A549 (cell line): ENCODE measurements at regions not wholly inside any gene's neighbourhood (a gene's known extent, or its start where the extent isn't known, plus 50 kb on each side); places are given as distances from the start of the nearest gene placed in this dataset.

Source experiments
- ATAC-seq, 2 experiments: fragments of 200-7000 bp in 1 of 2; fragments of >200 bp in 1 of 2; cut with Nextera tagmentation in 1 of 2; cut with Tn5 transposase in 1 of 2; 3 replicates each; pipeline versions ENCODE4 v1.8.0 to v1.9.1; 2018 to 2020; ENCODE audit warnings: mild to moderate bottlenecking in 1 of 2, moderate library complexity in 1 of 2
- CTCF ChIA-PET: fragments of 300-600 bp; sonication (Branson Sonifier 250); formaldehyde crosslinking; extraction: SDS; loops from one replicate; lab custom pipeline; 2021; ENCODE audit warnings: antibody characterized with exemption, inconsistent platforms; lab: Yijun Ruan, JAX
- POLR2A ChIA-PET: fragments of 350-600 bp; formaldehyde crosslinking; extraction: SDS; loops from one replicate; lab custom pipeline; 2021; ENCODE audit warnings: antibody characterized with exemption, inconsistent platforms; lab: Yijun Ruan, JAX
- DNase-seq, 2 experiments: peaks; one replicate each; pipeline versions ENCODE4 v3.0.0 to v3.0.0-alpha.2; 2011 to 2016; ENCODE audit warnings: low read depth in 1 of 2, low spot score in 1 of 2
- FAIRE-seq: peaks from 2 replicates; lab custom pipeline; 2011; peaks lifted over from hg19 to GRCh38; lab: Jason Lieb, UNC
- H3K27ac ChIP-seq, 2 experiments: fragments of >200 bp; sonication (Bioruptor Twin); formaldehyde crosslinking; 3 replicates each; pipeline ENCODE4 v1.5.1; 2016 to 2017
- H3K4me1 ChIP-seq: fragments of >200 bp; sonication (Bioruptor Twin); formaldehyde crosslinking; 3 replicates; pipeline ENCODE4 v1.6.1; 2016
- H3K4me2 ChIP-seq: fragments of >200 bp; sonication (Bioruptor Twin); formaldehyde crosslinking; 3 replicates; pipeline ENCODE4 v1.6.1; 2016
- H3K4me3 ChIP-seq: fragments of >200 bp; sonication (Bioruptor Twin); formaldehyde crosslinking; 3 replicates; pipeline ENCODE4 v1.5.1; 2016
- H3K9me3 ChIP-seq: fragments of >200 bp; sonication (Bioruptor Twin); formaldehyde crosslinking; 3 replicates; pipeline ENCODE4 v1.6.1; 2016
- BHLHE40 ChIP-seq: IDR thresholded peaks from 2 replicates; pipeline ENCODE4 v1.6.1; 2012; ENCODE audit warnings: low read depth, low read length, inconsistent platforms
- CHD2 ChIP-seq: fragments of 150-350 bp; IDR thresholded peaks from 2 replicates; pipeline ENCODE4 v1.6.1; 2014; ENCODE audit warnings: low read length; ENCODE audit not compliant: partially characterized antibody
- EHMT2 ChIP-seq: fragments of 200-600 bp; sonication (generic); IDR thresholded peaks from 2 replicates; pipeline ENCODE4 v1.6.1; 2016; ENCODE audit warnings: antibody characterized with exemption, low read depth, mild to moderate bottlenecking, moderate library complexity
- ESRRA ChIP-seq: fragments of 150-350 bp; IDR thresholded peaks from 2 replicates; pipeline ENCODE4 v1.6.1; 2014; ENCODE audit warnings: mild to moderate bottlenecking, low read length, borderline replicate concordance
- HDAC2 ChIP-seq: fragments of 200-600 bp; sonication (generic); IDR thresholded peaks from 2 replicates; pipeline ENCODE4 v1.6.1; 2016
- HEYL ChIP-seq: fragments of 250-450 bp; sonication (Bioruptor Pico); IDR thresholded peaks from 2 replicates; pipeline ENCODE4 v1.8.0; 2021; ENCODE audit warnings: mild to moderate bottlenecking, moderate library complexity
- HMGXB4 ChIP-seq: fragments of 250-450 bp; sonication (Bioruptor Pico); IDR thresholded peaks from 2 replicates; pipeline ENCODE4 v1.5.0; 2021; ENCODE audit warnings: mild to moderate bottlenecking, moderate library complexity, borderline replicate concordance
- HOXB13 ChIP-seq: fragments of 250-450 bp; sonication (Bioruptor Pico); IDR thresholded peaks from 2 replicates; pipeline ENCODE4 v1.5.0; 2020; ENCODE audit warnings: low read depth, mild to moderate bottlenecking, moderate library complexity
- MAX ChIP-seq: IDR thresholded peaks from 2 replicates; pipeline ENCODE4 v1.6.1; 2012
- MAZ ChIP-seq: fragments of 150-350 bp; IDR thresholded peaks from 2 replicates; pipeline ENCODE4 v1.6.1; 2014; ENCODE audit warnings: antibody characterized with exemption, low read depth, low read length, borderline replicate concordance
- MYC ChIP-seq: IDR thresholded peaks from 2 replicates; pipeline ENCODE4 v1.6.1; 2012; ENCODE audit warnings: mild to moderate bottlenecking, inconsistent platforms, low read length, improper control_type of control experiment, borderline replicate concordance
- PBX3 ChIP-seq: IDR thresholded peaks from 2 replicates; pipeline ENCODE4 v1.6.1; 2012
- PHF8 ChIP-seq: fragments of 200-600 bp; sonication (generic); IDR thresholded peaks from 2 replicates; pipeline ENCODE4 v1.6.1; 2016; ENCODE audit warnings: low read depth, mild to moderate bottlenecking, antibody characterized with exemption, moderate library complexity, borderline replicate concordance
- RAD21 ChIP-seq, 2 experiments: fragments of >200 bp in 1 of 2; sonication (Bioruptor Twin) in 1 of 2; formaldehyde crosslinking in 1 of 2; IDR thresholded peaks in 1 of 2; conservative IDR thresholded peaks in 1 of 2; 2 replicates in 1 of 2; 3 replicates in 1 of 2; pipeline ENCODE4 v1.6.1; 2012 to 2018; ENCODE audit warnings: inconsistent platforms in 1 of 2
- RARB ChIP-seq: fragments of 250-450 bp; sonication (Bioruptor Pico); IDR thresholded peaks from 2 replicates; pipeline ENCODE4 v1.8.0; 2021; ENCODE audit warnings: mild to moderate bottlenecking, moderate library complexity
- SMC3 ChIP-seq: fragments of >200 bp; sonication (Bioruptor Twin); formaldehyde crosslinking; IDR thresholded peaks from 3 replicates; pipeline ENCODE4 v1.6.1; 2018; ENCODE audit warnings: inconsistent platforms
- USF2 ChIP-seq: fragments of 450-650 bp; IDR thresholded peaks from 2 replicates; pipeline ENCODE4 v1.6.1; 2014; ENCODE audit warnings: antibody characterized with exemption
- ZFP36 ChIP-seq: fragments of 450-650 bp; IDR thresholded peaks from 2 replicates; pipeline ENCODE4 v1.6.1; 2014; ENCODE audit warnings: borderline replicate concordance; ENCODE audit not compliant: partially characterized antibody
- ZNF302 ChIP-seq: fragments of 250-450 bp; sonication (Bioruptor Pico); IDR thresholded peaks from 2 replicates; pipeline ENCODE4 v1.9.0; 2021; ENCODE audit warnings: inconsistent platforms, mild to moderate bottlenecking, moderate library complexity
- ZSCAN20 ChIP-seq: fragments of 250-450 bp; sonication (Bioruptor Pico); IDR thresholded peaks from 2 replicates; pipeline ENCODE4 v1.8.0; 2022; ENCODE audit warnings: mild to moderate bottlenecking, moderate library complexity
- WGBS: methylation state at CpG from one replicate; pipeline ENCODE4 v1.1.6; 2017; ENCODE audit errors: missing lambda C conversion rate; 5-methylcytosine and 5-hydroxymethylcytosine counted together
- TF ChIP-seq, protein P1 (sequence below): fragments of >200 bp; sonication (Bioruptor Twin); formaldehyde crosslinking; IDR thresholded peaks from 3 replicates; pipeline ENCODE4 v1.6.1; 2016

GRCh38 chr18:1394966-1395365 is 490.3 kb downstream of the ADCYAP1 start:
- Histone ChIP-seq H3K4me3 (no peak overlapping the region), H3K27ac (no peak overlapping the region), H3K4me2 (no peak overlapping the region), H3K4me1 (0 out of 3 replicates have a peak, but pooled peaks cover 4% of the 10 kb centered on the region), H3K9me3 (no peaks in the 10 kb centered on the region)
- POLR2A ChIA-PET = no interaction called here
- CTCF ChIA-PET = no interaction called here
- no peak for ATAC-seq
- DNase-seq = no peak
- no peak for FAIRE-seq
- TF ChIP-seq HEYL (no peak), EHMT2 (no peak), RARB (CRISPR knock-in tag) (no peak), HMGXB4 (CRISPR knock-in tag) (no peak), ZSCAN20 (CRISPR knock-in tag) (no peak), MAX (no peak), BHLHE40 (no peak), MYC (no peak), SMC3 (no peak), PHF8 (no peak), RAD21 (conservative IDR thresholded peaks at IDR 0.05 in 1 of 2, IDR thresholded peaks at IDR 0.05 in 1 of 2) (no peak)
- 51% methylated on average over 5 of the region's 5 CpGs for WGBS

GRCh38 chr18:1408376-1408775 is 503.7 kb downstream of the ADCYAP1 start:
- ChIA-PET CTCF (no interaction called here), POLR2A (no interaction called here)
- Histone ChIP-seq H3K4me1 (no peaks in the 10 kb centered on the region), H3K27ac (no peak overlapping the region), H3K9me3 (no peaks in the 10 kb centered on the region), H3K4me2 (no peak overlapping the region), H3K4me3 (no peak overlapping the region)
- ATAC-seq (no peak), DNase-seq (no peak), FAIRE-seq (no peak)
- TF ChIP-seq ZFP36 (no peak), USF2 (no peak), CHD2 (no peak)
- 6% methylated on average over 2 of the region's 2 CpGs for WGBS

GRCh38 chr18:1412655-1413322 is 508.1 kb downstream of the ADCYAP1 start:
- H3K4me1 ChIP-seq = no peaks in the 10 kb centered on the region
- H3K4me2 ChIP-seq = no peak overlapping the region
- no peak for DNase-seq
- POLR2A ChIA-PET = no interaction called here
- 7% methylated on average over 2 of the region's 2 CpGs for WGBS
- no peaks in the 10 kb centered on the region for H3K9me3 ChIP-seq
- FAIRE-seq = no peak
- H3K27ac ChIP-seq = no peak overlapping the region
- ATAC-seq = no peak
- no peak for TF ChIP-seq MAZ
- TF ChIP-seq ESRRA = no peak
- TF ChIP-seq PBX3 = no peak
- TF ChIP-seq, protein P1, sequence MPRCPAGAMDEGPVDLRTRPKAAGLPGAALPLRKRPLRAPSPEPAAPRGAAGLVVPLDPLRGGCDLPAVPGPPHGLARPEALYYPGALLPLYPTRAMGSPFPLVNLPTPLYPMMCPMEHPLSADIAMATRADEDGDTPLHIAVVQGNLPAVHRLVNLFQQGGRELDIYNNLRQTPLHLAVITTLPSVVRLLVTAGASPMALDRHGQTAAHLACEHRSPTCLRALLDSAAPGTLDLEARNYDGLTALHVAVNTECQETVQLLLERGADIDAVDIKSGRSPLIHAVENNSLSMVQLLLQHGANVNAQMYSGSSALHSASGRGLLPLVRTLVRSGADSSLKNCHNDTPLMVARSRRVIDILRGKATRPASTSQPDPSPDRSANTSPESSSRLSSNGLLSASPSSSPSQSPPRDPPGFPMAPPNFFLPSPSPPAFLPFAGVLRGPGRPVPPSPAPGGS = no peak
- TF ChIP-seq HDAC2 = no peak
- no peak for TF ChIP-seq ZNF302 (CRISPR knock-in tag)
- TF ChIP-seq MAX = no peak
- no peak for TF ChIP-seq HOXB13
- TF ChIP-seq, all 56 proteins: peak for 0
- CTCF ChIA-PET = no interaction called here
- H3K4me3 ChIP-seq = no peak overlapping the region
